NCI-H128 (cell line): ENCODE measurements at regions not wholly inside any gene's neighbourhood (a gene's known extent, or its start where the extent isn't known, plus 50 kb on each side); places are given as distances from the start of the nearest gene placed in this dataset.
"Not testable (repeated sequence)": the region's sequence is repeated elsewhere in the genome, so short reads cannot be mapped to it uniquely, and the experiment has no call there.

Source experiments
- DNase-seq: peaks from one replicate; lab custom pipeline; 2025; ENCODE audit not compliant: unreplicated experiment; lab: John Stamatoyannopoulos, UW

DNA sequence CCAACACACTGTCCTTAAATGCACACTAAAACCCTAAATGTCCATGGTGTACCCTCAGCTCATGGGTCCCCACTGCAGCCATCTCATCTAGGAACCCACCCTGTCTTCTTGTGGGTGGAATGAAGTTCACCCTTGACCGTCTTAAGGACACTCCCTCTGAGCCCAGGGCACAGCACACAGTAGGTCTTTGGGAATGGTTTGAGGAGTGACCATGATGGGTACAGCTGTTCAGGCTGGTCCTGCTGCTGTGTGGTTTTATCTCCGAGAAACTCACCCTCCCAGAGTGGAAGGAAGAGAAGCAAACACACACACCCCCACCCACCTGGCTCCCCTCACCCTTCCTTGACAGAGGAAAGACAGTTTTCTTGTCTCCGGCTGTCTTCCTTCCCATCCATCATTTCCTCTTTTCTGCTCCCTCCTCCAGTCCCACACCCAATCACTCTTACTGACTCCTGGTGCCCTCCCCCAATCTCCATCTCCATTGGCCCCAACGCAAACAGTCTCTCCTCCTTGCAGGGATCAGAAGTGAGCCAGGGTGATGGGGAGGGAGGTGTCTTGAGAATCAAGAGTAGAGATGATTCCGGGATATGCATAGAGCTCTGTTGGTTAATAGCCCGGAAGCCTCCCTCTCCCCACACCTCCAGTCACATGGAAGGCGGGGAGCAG is 105.9 kb upstream of the LHX5 start:
- no peak for DNase-seq

DNA sequence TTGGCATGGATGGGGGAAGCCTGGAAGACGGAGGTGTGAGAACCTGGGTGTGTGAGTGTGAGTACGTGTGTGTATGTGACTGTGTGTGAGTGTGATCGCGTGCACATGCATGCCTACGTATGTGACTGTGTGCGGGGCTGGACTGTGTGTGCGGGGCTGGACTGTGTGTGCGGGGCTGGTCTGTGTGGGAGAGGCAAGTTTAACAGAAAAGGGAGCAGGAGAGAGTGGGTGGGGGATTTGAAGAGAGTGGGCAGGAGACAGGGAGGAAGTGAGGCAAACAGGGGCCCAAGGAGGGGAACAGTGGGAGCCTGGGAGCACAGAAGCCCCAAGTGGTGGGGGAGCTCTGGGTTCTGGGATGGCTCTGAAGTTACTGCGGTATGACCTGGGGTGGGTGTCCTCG is 103.7 kb upstream of the LHX5 start:
- no peak for DNase-seq

DNA sequence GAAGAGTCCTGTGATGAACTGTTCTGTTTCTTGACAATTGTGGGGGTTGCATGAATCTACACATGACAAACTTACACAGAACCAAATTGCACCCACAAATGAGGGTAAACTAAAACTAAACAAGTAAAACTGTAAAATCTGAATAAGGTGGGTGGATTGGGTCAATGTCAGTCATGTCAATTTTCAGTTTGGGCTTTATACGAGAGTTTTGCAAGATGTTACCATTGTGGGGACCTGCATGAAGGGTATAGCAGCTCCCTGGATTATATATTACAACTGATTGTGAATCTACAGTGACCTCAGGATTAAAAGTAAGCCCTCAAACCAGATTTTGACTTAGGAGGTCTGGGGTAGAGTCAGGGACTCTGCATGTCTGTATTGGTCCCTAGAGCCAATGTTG is 101.5 kb upstream of the LHX5 start:
- no peak for DNase-seq

DNA sequence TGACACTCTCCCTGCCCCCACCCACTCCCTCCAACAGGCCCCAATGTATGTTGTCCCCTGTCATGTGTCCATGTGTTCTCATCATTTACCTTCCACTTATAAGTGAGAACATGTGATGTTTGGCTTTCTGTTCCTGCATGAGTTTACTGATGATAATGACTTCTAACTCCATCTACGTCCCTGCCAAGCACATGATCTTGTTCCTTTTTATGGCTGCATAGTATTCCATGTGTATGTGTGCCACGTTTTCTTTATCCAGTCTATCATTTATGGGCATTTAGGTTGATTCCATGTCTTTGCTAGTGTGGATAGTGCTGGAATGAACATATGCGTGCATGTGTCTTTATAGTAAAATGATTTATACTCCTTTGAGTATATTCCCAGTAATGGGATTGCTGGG is 100.0 kb upstream of the LHX5 start:
- no peak for DNase-seq

DNA sequence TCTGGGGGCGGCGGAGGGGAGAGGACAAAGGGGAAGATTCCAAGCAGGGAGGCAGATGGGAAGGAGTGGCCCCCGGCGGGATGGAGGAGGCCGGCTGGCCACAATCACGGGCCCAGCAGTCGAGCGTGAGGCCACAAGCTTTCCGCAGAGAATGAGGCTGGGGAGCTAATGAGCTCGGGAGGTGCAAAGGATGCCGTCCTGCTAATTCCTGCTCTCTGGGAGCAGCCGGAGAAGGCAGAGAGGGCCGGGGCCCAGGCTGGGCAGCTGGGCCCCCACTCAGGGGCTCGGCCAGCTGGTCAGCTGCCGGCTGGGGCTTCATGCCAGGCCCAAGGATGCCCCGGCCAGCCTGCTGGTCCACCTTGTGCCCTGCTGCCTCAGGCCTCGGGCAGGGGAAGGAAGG is 98.1 kb upstream of the LHX5 start:
- no peak for DNase-seq

DNA sequence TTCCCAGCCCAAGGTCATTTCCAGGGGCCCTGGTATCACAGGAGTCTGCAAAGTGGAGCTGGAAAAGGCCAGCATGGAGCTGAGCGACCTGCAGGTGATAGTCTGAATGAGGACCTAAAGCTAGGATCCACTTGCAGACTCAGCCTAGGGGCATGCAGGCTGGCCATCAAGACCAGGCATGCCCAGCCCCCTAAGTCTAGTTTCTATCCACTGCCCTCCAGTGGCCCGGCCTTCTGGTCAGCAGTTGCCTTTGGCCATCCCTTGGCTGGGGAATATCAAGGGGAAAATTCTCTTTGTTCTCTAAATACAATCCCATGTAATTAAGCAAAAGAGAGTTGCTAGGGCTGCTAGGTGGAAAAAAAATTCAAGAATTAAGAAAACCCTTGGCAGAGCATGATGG is 96.3 kb upstream of the LHX5 start:
- DNase-seq, result no peak

DNA sequence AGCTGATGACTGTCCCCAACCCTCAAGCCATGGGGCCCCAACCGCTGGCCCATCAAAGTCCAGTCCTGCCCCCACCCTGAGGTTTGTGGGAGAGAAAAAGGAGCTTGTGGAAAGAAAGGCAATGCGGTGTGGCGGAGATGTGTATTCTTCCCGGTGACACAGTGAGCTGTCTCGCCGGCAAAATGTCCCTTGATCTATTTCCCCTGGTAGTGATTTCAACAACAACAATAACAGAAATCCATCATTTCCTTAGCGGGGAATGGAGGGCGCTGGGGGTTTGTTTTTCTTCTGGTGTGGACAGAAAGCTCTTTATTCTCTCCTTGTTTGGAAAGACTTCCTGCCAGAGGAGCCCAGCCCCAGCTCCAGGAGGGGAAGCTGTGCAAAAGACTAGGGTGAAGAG is 93.7 kb upstream of the LHX5 start:
- no peak for DNase-seq

DNA sequence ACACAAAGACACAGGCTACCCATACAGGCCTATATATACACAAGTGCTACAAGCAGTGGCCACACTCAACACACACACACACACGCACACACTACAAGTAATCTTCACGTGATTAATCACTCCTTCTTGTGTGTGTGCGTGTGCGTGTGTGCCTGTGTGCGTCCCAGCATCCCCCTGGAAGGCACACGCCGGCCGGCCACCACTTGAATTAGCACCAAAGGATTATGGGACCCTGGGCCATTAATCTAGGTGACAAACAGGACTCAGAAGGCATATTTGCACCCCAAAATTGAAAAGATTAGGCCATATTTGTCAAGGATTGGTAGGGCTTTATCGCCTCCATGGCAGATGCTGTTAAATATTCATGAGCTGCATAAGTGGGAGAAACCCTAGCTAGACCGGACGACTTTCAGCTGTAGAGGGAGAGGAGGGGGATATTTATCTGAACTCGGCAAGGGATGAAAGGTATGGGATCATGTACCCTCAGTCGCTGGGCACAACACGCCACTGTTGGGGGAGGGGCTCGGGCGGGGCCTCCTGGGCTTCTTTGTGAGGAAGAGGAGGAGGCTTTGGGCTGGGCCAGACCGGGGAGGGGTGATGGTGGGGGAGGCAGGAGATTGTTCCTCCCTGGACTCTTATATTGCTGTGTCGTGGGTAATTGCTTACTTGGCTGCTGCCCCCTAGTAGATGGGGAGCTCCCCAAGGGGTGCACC is 89.6 kb upstream of the LHX5 start:
- DNase-seq, result no peak

DNA sequence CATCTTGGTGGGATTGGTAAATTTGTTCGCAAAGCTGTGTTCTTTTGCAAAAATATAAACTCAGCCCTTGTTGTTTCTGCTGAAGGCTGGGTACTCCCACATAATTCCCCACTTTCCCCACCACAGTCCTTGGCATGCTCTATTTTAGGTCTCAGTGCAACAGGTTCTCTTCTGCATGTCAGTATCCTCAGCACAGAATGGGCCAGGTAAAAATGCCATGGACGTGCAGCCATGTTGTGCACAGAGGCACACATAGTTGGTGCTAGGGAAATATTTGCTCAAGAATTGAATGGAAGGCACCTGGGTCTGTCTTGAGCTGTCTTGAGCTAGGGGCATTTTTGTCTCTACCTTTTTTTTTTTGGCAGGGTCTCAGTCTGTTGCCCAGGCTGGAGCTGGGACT is 87.8 kb upstream of the LHX5 start:
- DNase-seq, result no peak

DNA sequence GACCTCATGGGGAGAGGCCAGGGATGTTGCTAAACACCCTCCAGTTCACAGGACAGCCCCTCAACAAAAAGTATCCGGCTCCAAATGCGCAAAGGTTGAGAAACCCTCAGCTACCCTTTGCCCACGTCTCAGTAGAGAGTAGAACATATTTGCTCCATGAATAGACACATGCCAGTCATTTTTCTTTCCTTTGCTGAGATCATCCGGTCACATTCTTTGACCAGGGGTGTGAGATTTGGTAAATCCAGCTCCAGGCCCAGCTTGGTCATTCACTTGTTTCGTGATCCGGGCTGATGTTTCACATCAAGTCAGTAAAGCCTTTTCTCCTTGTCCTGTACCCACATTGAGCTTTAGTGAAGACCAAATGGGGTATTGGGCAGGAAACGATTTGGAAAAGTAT is 83.6 kb upstream of the LHX5 start:
- no peak for DNase-seq

DNA sequence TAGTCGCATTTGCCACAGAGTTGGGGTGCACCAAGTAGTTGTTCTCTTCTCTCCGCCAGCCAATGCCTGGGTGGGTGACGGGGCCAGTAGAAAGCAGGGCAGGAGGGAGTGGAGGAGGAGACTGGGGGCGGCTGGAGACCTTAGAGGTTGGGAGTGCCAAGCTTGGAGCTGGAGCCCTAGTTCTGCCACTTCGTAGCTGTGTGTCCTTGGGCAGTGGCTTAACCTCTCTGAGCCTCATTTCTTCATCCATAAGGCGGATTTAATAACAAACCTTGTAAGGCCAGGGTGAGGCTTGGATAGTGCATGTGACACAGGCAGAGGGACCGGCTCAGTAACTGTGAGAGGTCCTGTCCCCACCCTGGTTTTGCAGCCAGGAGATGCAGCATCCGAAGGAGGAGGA is 81.1 kb upstream of the LHX5 start:
- DNase-seq, result no peak

DNA sequence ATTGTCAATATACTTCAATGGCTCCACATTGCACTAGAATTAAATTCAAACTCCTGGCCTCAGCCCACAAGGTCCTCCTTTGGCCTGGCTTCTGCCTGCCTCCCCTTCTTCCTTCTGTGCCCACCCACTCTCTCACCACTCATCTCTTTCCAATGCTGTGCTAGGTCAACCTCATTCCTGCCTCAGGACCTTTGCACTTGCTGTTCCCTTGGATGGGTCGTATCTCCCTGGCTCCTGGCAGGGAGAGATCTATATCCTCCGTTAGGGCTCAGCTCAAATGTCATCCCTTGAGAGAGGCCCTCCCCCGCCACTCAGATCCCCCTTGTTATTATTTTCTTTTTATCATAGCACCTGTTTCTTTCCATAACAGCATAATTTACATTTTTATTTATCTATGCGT is 79.9 kb upstream of the LHX5 start:
- no peak for DNase-seq

DNA sequence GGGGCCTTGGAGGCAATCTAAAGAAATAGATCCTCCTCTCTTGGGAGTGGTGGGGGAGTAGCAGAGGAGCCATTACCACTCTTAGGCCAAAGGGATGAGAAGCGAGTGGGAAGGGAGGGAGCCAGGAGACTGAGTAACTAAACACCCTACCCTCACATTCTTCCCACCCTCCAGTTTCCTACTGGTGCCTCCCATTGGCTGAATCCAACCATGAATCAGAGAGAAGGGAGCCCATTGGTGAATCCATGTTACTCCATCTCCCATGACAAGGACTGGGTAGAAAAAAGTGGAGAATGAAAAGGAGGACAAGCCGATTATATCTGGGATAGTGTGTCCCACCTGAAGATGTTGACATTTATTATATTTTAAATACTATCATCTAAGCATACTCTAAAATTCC is 76.8 kb upstream of the LHX5 start:
- DNase-seq, result no peak

DNA sequence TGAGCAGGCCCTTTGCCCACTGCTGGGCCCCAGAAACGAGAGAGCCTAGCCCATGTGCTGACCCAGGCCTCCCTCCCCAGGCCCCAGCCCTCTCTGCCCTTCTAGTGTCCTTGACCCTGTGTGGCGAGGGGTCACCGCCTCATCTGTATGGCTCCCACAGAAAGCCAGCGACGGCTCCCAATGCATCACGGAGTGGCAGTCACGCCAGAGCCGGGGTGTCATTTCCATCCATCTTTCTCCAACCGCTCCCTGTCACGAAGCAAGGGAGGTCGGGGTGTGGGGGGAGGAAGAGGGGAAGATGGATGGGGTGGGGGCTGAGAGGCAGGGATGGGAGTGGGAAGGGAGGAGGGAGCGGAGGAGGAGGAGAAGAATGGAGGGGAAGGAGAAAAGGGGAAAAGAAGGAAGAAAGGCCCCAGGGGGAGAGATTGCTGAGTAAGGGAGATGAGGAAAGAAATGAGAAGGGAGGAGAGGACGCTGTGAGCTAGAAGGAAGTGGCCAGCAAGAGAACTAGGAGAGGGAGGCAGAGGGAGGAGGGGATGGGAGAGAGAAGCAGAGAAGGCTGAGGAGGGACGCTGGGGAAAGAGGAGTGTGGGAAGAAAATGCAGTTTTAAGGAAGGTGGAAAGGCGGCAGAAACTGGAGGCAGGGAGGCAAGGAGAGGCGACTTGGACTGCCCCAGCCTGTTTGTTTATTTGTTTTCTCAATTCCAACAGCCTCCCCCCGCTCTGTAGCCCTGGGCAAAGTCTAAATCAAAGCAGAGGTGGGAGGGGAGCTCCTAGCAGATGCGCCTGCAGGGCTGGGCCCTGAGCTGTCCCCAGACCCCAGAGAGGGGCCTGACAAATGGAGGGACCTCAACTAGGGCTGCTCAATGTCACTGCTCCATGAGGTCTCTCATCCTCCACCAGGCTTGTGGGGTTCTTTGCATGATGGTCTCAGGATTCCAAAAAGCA is 75.5 kb upstream of the LHX5 start:
- no peak for DNase-seq

DNA sequence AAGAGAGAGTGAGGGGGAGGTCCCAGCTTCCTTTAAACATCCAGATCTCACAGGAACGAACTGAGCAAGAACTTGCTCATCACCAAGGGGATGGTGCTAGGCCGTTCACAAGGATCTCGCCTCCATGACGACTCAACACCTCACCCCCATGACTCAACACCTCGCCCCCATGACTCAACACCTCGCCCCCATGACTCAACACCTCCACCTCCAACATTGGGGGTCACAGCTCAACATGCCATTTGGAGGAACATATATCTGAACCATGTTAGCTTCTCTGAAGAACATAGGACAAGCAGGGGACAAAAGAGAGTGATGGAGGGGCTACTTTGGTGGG is 66.0 kb upstream of the LHX5 start:
- no peak for DNase-seq

DNA sequence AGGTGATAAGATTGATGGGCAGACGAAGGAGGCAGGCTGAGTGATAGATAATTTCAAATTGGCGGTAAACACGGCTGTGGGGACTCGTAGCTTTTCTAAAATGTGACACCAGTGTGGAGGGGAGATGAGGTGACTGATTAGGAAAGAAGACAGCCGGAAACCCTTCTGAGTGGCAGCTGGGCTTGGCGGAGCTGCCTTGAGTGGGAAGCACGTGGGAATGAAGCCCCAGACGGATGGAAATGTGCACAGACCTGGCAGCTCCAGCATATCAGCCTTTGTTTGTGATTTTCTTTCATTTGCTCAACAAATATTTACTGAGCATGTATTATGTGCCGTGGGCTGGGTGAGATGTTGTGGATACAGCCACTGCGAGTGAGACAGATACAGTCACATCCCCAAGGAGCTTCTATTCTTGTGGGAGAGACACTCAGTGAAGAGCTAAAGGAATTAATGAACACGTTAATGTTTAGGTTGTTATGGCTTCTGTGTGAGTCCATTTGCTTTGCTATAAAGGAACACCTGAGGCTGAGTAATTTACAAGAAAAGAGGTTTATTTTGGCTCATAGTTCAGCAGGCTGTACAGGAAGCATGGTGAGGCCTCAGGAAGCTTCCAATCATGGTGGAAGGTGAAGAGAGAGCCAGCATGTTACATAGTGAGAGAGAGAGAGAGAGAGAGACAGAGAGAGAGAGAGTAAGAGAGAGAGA is 65.5 kb upstream of the LHX5 start:
- DNase-seq, result no peak

DNA sequence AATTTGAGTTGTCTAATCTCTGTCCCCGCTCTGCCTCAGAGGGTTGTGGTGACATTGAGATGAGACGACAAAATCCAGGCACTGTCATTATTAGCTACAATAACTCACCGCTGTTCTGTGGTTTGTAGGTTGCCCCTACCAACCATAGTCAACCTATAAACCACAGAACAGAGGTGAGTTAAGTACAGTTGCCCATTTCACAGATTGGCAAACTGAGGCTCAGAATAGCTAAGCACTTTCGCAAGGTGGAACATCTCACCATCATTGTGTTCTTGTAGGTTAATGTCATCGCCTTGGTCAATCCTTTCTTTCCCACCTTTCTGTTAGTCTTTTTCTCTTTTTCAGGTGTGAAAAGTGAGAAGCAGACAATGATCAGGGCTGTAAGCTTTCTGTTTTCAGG is 63.4 kb upstream of the LHX5 start:
- no peak for DNase-seq

DNA sequence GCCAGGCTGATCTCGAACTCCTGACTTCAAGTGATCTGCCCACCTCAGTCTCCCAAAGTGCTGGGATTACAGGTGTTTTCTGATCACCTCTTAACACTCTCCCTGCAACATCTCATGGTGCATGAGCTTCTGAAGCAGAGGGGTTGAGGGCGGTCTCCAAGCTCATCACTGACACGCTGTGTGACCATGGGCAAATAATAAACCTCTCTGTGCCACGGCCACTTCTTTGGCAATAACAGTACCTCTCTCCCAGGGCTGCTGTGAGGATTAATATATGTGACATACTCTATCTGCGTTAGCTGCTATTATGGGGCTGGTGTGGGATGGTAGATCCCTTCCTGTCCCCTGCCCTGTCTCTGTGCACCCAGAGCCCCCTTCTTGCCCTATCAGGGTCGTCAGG is 62.9 kb upstream of the LHX5 start:
- DNase-seq, result no peak

DNA sequence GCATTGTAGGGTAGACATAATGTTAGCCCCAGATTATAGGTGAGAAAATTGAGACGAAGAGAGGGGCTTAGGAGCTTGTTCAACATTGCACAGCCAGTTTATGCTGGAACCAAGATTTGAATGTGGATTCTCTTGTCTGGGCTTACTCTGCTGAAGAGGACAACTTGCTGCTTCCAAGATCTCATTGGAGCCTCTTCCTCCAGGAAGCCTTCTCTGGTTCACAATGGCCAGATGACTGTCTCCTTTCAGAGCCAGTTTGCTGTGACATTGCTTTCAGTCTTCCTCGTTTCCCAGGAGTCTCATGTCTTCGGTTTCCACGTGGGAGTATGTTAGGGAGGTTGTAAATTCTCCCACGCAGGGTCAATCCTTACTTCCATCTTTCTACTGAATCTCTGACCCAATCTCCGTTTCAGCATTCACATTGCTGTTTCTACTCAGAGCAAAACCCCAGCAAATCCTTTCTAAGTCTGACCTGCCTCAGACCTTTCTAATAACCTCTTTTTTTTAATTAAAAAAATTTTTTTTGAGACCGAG is 62.2 kb upstream of the LHX5 start:
- no peak for DNase-seq

DNA sequence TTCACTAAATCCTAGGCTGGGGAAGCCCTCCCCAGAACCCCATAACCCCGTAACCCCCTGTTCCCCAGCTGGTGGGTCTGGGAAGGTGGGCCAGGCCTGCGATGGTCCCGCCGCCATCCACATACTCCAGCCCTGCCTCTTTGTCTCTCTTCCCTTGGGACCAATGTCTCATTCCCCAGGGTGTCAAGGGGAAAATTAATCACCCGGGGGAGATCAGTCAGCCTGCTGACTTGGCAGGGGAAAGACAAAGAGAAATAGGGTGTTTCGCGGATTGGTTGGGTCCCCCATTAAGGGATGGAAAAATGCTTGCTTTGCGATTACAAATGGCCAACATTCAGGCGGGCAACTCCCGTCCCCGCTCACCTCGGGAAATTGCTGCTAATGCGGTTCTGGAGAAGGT is 60.6 kb upstream of the LHX5 start:
- DNase-seq, result no peak

DNA sequence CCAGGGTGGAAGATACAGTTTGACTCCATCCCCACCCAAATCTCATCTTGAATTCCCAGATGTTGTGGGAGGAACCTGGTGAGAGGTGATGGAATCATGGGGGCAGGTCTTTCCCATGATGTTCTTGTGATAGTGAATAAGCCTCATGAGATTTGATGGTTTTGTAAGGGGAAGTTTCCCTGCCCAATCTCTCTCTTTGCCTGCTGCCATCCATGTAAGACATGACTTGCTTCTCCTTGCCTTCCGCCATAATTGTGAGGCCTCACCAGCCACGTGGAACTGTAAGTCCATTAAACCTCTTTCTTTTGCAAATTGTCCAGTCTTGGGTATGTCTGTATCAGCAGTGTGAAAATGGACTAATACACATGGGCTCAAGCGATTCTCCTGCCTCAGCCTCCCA is 59.4 kb upstream of the LHX5 start:
- DNase-seq, result not testable (repeated sequence)
